HepG2 (cell line): ENCODE measurements at regions not wholly inside any gene's neighbourhood (a gene's known extent, or its start where the extent isn't known, plus 50 kb on each side); places are given as distances from the start of the nearest gene placed in this dataset.

Experiments
- DBP ChIP-seq: sonication (generic); formaldehyde crosslinking; IDR thresholded peaks from 2 replicates; pipeline ENCODE4 v1.4.0; 2020; ENCODE audit warnings: missing genetic modification reagents; ENCODE audit errors: not compliant biosample characterization
- MLX ChIP-seq: IDR thresholded peaks from 2 replicates; pipeline ENCODE4 v1.6.1; 2016
- SMC3 ChIP-seq: IDR thresholded peaks from 2 replicates; pipeline ENCODE4 v1.6.1; 2011; ENCODE audit warnings: low read length, improper control_type of control experiment
- ZNF607 ChIP-seq: sonication (generic); formaldehyde crosslinking; IDR thresholded peaks from 2 replicates; pipeline ENCODE4 v1.5.1; 2020; ENCODE audit warnings: missing genetic modification reagents, mild to moderate bottlenecking, borderline replicate concordance
- TF ChIP-seq, protein P1 (sequence below): sonication (generic); formaldehyde crosslinking; IDR thresholded peaks from 2 replicates; pipeline ENCODE4 v1.5.0; 2020; ENCODE audit warnings: mild to moderate bottlenecking, missing genetic modification reagents
- TF ChIP-seq, protein P2 (sequence below): IDR thresholded peaks from 2 replicates; pipeline ENCODE4 v1.6.1; 2016; ENCODE audit warnings: low read depth, control low read depth
- TF ChIP-seq, protein P3 (sequence below), 2 experiments: sonication (generic) in 1 of 2; formaldehyde crosslinking in 1 of 2; IDR thresholded peaks; 2 replicates each; pipeline versions ENCODE4 v1.6.1 to v1.9.0; 2014 to 2022; ENCODE audit warnings: antibody characterized with exemption in 1 of 2, borderline replicate concordance in 1 of 2, inconsistent platforms in 1 of 2, low read depth in 1 of 2, missing genetic modification reagents in 1 of 2

- TF ChIP-seq, protein P1, sequence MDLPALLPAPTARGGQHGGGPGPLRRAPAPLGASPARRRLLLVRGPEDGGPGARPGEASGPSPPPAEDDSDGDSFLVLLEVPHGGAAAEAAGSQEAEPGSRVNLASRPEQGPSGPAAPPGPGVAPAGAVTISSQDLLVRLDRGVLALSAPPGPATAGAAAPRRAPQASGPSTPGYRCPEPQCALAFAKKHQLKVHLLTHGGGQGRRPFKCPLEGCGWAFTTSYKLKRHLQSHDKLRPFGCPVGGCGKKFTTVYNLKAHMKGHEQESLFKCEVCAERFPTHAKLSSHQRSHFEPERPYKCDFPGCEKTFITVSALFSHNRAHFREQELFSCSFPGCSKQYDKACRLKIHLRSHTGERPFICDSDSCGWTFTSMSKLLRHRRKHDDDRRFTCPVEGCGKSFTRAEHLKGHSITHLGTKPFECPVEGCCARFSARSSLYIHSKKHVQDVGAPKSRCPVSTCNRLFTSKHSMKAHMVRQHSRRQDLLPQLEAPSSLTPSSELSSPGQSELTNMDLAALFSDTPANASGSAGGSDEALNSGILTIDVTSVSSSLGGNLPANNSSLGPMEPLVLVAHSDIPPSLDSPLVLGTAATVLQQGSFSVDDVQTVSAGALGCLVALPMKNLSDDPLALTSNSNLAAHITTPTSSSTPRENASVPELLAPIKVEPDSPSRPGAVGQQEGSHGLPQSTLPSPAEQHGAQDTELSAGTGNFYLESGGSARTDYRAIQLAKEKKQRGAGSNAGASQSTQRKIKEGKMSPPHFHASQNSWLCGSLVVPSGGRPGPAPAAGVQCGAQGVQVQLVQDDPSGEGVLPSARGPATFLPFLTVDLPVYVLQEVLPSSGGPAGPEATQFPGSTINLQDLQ (CRISPR knock-in tag) = no peak
- no peak for TF ChIP-seq MLX (CRISPR knock-in tag)
- TF ChIP-seq, protein P2, sequence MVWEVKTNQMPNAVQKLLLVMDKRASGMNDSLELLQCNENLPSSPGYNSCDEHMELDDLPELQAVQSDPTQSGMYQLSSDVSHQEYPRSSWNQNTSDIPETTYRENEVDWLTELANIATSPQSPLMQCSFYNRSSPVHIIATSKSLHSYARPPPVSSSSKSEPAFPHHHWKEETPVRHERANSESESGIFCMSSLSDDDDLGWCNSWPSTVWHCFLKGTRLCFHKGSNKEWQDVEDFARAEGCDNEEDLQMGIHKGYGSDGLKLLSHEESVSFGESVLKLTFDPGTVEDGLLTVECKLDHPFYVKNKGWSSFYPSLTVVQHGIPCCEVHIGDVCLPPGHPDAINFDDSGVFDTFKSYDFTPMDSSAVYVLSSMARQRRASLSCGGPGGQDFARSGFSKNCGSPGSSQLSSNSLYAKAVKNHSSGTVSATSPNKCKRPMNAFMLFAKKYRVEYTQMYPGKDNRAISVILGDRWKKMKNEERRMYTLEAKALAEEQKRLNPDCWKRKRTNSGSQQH (CRISPR knock-in tag) = no peak
- no peak for TF ChIP-seq ZNF607 (CRISPR knock-in tag)
- TF ChIP-seq DBP (CRISPR knock-in tag) = no peak
- peak; percentile 46 for TF ChIP-seq SMC3
- TF ChIP-seq, protein P3, sequence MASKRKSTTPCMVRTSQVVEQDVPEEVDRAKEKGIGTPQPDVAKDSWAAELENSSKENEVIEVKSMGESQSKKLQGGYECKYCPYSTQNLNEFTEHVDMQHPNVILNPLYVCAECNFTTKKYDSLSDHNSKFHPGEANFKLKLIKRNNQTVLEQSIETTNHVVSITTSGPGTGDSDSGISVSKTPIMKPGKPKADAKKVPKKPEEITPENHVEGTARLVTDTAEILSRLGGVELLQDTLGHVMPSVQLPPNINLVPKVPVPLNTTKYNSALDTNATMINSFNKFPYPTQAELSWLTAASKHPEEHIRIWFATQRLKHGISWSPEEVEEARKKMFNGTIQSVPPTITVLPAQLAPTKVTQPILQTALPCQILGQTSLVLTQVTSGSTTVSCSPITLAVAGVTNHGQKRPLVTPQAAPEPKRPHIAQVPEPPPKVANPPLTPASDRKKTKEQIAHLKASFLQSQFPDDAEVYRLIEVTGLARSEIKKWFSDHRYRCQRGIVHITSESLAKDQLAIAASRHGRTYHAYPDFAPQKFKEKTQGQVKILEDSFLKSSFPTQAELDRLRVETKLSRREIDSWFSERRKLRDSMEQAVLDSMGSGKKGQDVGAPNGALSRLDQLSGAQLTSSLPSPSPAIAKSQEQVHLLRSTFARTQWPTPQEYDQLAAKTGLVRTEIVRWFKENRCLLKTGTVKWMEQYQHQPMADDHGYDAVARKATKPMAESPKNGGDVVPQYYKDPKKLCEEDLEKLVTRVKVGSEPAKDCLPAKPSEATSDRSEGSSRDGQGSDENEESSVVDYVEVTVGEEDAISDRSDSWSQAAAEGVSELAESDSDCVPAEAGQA (IDR thresholded peaks at IDR 0.05; ENCODE audit: low read depth) = no peak
- TF ChIP-seq, protein P3 (CRISPR knock-in tag; IDR thresholded peaks at IDR 0.05; ENCODE audit: borderline replicate concordance) = peak; percentile 41; the same call in 1 of the 2 replicates
- TF ChIP-seq, all 625 proteins: peak for 132
Observed at GRCh38 chr5:96245140-96246091, 187.6 kb downstream of the PCSK1 start (continued).
